IPS-18c (cell line): ENCODE measurements at regions not wholly inside any gene's neighbourhood (a gene's known extent, or its start where the extent isn't known, plus 50 kb on each side); places are given as distances from the start of the nearest gene placed in this dataset.
"Not testable (repeated sequence)": the region's sequence is repeated elsewhere in the genome, so short reads cannot be mapped to it uniquely, and the experiment has no call there.

ENCODE experiments used
- H3K4me3 ChIP-seq: 2 replicates; pipeline ENCODE4 v1.7.0; 2013; ENCODE audit warnings: low read depth, mild to moderate bottlenecking, low read length, moderate library complexity; ENCODE audit not compliant: insufficient read depth
- H3K9me3 ChIP-seq: one replicate; pipeline ENCODE4 v1.6.1; 2013; ENCODE audit warnings: mild to moderate bottlenecking, low read length, moderate library complexity; ENCODE audit not compliant: control insufficient read depth, insufficient read depth

- no peaks in the 10 kb centered on the region for H3K9me3 ChIP-seq
- no peak overlapping the region for H3K4me3 ChIP-seq
These were observed 350.3 kb upstream of the PCSK5 start for GRCh38 chr9:75540185-75540584.

GRCh38 chr9:75541734-75542133 lies 348.7 kb upstream of the PCSK5 start:
- H3K9me3 ChIP-seq: no peaks in the 10 kb centered on the region
- no peak overlapping the region for H3K4me3 ChIP-seq

- H3K4me3 ChIP-seq: no peak overlapping the region
- H3K9me3 ChIP-seq: peaks cover 4% of the 10 kb centered on the region
These were observed 345.7 kb upstream of the PCSK5 start for GRCh38 chr9:75544815-75545214.

- peaks cover 4% of the 10 kb centered on the region for H3K9me3 ChIP-seq
- no peak overlapping the region for H3K4me3 ChIP-seq
These were observed 345.2 kb upstream of the PCSK5 start for GRCh38 chr9:75545287-75545686.

- Histone ChIP-seq H3K4me3 (no peak overlapping the region), H3K9me3 (peaks cover 4% of the 10 kb centered on the region)
These were observed 341.6 kb upstream of the PCSK5 start for GRCh38 chr9:75548871-75549270.

GRCh38 chr9:75551861-75552260 lies 338.6 kb upstream of the PCSK5 start:
- Histone ChIP-seq H3K4me3 (no peak overlapping the region), H3K9me3 (peaks cover 4% of the 10 kb centered on the region)

- no peak overlapping the region for H3K4me3 ChIP-seq
- peaks cover 3% of the 10 kb centered on the region for H3K9me3 ChIP-seq
These were observed 337.5 kb upstream of the PCSK5 start for GRCh38 chr9:75552941-75553340.

- not testable (repeated sequence) for H3K4me3 ChIP-seq, H3K9me3 ChIP-seq
These were observed 323.7 kb upstream of the PCSK5 start for GRCh38 chr9:75566813-75567212.

GRCh38 chr9:75570538-75570937 lies 319.9 kb upstream of the PCSK5 start:
- no peaks in the 10 kb centered on the region for H3K9me3 ChIP-seq

GRCh38 chr9:75574569-75574968 lies 315.9 kb upstream of the PCSK5 start:
- H3K4me3 ChIP-seq: no peak overlapping the region
- no peaks in the 10 kb centered on the region for H3K9me3 ChIP-seq

More at GRCh38 chr9:75570538-75570937, 319.9 kb upstream of the PCSK5 start:
- H3K4me3 ChIP-seq: no peak overlapping the region

GRCh38 chr9:75582870-75583269 lies 307.6 kb upstream of the PCSK5 start:
- Histone ChIP-seq H3K4me3 (no peak overlapping the region), H3K9me3 (no peaks in the 10 kb centered on the region)

GRCh38 chr9:75588808-75589207 lies 301.7 kb upstream of the PCSK5 start:
- no peaks in the 10 kb centered on the region for H3K9me3 ChIP-seq
- H3K4me3 ChIP-seq: no peak overlapping the region

GRCh38 chr9:75589497-75589896 lies 301.0 kb upstream of the PCSK5 start:
- H3K4me3 ChIP-seq: no peak overlapping the region
- no peaks in the 10 kb centered on the region for H3K9me3 ChIP-seq

GRCh38 chr9:75591972-75592371 lies 298.5 kb upstream of the PCSK5 start:
- H3K4me3 ChIP-seq: no peak overlapping the region
- H3K9me3 ChIP-seq: no peaks in the 10 kb centered on the region

- H3K4me3 ChIP-seq: no peak overlapping the region
- no peaks in the 10 kb centered on the region for H3K9me3 ChIP-seq
These were observed 297.9 kb upstream of the PCSK5 start for GRCh38 chr9:75592586-75592985.

GRCh38 chr9:75593920-75594319 lies 296.6 kb upstream of the PCSK5 start:
- Histone ChIP-seq H3K9me3 (no peaks in the 10 kb centered on the region), H3K4me3 (no peak overlapping the region)

- H3K4me3 ChIP-seq: no peak overlapping the region
- H3K9me3 ChIP-seq: no peaks in the 10 kb centered on the region
These were observed 291.3 kb upstream of the PCSK5 start for GRCh38 chr9:75599126-75599525.

- H3K4me3 ChIP-seq: no peak overlapping the region
- H3K9me3 ChIP-seq: no peaks in the 10 kb centered on the region
These were observed 289.2 kb upstream of the PCSK5 start for GRCh38 chr9:75601280-75601679.

GRCh38 chr9:75602060-75602459 lies 288.4 kb upstream of the PCSK5 start:
- no peak overlapping the region for H3K4me3 ChIP-seq
- no peaks in the 10 kb centered on the region for H3K9me3 ChIP-seq

- Histone ChIP-seq H3K4me3 (no peak overlapping the region), H3K9me3 (no peaks in the 10 kb centered on the region)
These were observed 285.8 kb upstream of the PCSK5 start for GRCh38 chr9:75604661-75605060.
